ENCODE measurements at regions not wholly inside any gene's neighbourhood (a gene's known extent, or its start where the extent isn't known, plus 50 kb on each side); places are given as distances from the start of the nearest gene placed in this dataset.

DNA sequence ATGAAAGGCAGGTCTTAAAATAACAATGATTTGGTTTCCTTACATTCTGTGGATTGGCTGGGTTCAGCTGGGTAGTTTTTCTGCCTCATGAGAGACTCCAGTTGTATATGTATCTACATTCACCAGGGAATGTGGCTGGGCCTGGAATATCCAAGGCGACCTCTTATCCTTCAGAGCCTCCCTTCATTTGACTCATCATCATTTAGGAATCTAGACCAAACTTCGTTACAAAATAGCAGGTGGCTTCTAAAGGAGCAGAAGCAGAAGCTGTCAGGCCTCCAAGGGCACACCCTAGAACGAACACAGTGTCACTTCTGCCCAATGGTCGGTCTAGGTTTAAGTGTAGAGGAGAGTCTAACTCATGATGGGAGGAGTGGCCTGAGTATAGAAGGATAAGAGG is 204.2 kb downstream of the EN1 start:
- Histone ChIP-seq H3K4me3 (ENCODE audit: low read depth, low read length) (no peak overlapping the region), H3K36me3 (ENCODE audit: control insufficient read depth, insufficient read depth, low read length) (no peaks in the 10 kb centered on the region), H3K27me3 (ENCODE audit: control insufficient read depth, insufficient read depth, low read length) (peaks cover 3% of the 10 kb centered on the region)
- DNase-seq (ENCODE audit: low read depth) (no peak), FAIRE-seq (no peak)
- no peak for TF ChIP-seq CTCF (IDR thresholded peaks at IDR 0.05; ENCODE audit: insufficient read depth, low read length, severe bottlenecking)

GRCh38 chr2:118642501-118642900 is 204.9 kb downstream of the EN1 start:
- DNase-seq (ENCODE audit: low read depth) (no peak), FAIRE-seq (no peak)
- TF ChIP-seq CTCF (IDR thresholded peaks at IDR 0.05; ENCODE audit: insufficient read depth, low read length, severe bottlenecking), result no peak
- no peak overlapping the region for H3K4me3 ChIP-seq (ENCODE audit: low read depth, low read length)
- H3K27me3 ChIP-seq (ENCODE audit: control insufficient read depth, insufficient read depth, low read length), result peaks cover 3% of the 10 kb centered on the region
- H3K36me3 ChIP-seq (ENCODE audit: control insufficient read depth, insufficient read depth, low read length), result no peaks in the 10 kb centered on the region

- H3K36me3 ChIP-seq (ENCODE audit: control insufficient read depth, insufficient read depth, low read length), result no peaks in the 10 kb centered on the region
- peak; percentile 7 for FAIRE-seq
- no peak for DNase-seq (ENCODE audit: low read depth)
- no peak overlapping the region for H3K4me3 ChIP-seq (ENCODE audit: low read depth, low read length)
- peaks cover 3% of the 10 kb centered on the region for H3K27me3 ChIP-seq (ENCODE audit: control insufficient read depth, insufficient read depth, low read length)
- no peak for TF ChIP-seq CTCF (IDR thresholded peaks at IDR 0.05; ENCODE audit: insufficient read depth, low read length, severe bottlenecking)
These were observed 205.7 kb downstream of the EN1 start for GRCh38 chr2:118641711-118642110.

DNA sequence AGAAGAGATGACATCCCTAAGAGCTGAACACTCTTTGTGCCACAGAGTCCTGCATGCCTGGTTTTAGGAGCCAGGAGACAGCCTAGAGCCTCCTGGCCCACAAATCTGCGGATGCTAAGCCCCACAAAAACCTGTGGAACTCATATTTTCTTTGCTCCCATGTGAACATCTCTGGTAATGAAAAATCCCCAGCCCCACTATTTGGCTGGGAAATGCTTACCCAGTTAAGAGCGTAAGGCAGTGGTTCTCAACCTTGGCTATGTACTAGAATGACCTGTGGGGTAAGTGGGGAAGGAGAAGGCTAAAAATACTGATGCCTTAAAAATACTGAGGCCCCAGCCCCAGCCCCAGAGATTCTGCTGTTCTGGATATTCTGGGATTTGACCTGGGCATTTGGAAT is 208.1 kb downstream of the EN1 start:
- TF ChIP-seq CTCF (IDR thresholded peaks at IDR 0.05; ENCODE audit: insufficient read depth, low read length, severe bottlenecking), result no peak
- DNase-seq (ENCODE audit: low read depth) (no peak), FAIRE-seq (no peak)
- Histone ChIP-seq H3K4me3 (ENCODE audit: low read depth, low read length) (no peak overlapping the region), H3K27me3 (ENCODE audit: control insufficient read depth, insufficient read depth, low read length) (peaks cover 3% of the 10 kb centered on the region), H3K36me3 (ENCODE audit: control insufficient read depth, insufficient read depth, low read length) (no peaks in the 10 kb centered on the region)

DNA sequence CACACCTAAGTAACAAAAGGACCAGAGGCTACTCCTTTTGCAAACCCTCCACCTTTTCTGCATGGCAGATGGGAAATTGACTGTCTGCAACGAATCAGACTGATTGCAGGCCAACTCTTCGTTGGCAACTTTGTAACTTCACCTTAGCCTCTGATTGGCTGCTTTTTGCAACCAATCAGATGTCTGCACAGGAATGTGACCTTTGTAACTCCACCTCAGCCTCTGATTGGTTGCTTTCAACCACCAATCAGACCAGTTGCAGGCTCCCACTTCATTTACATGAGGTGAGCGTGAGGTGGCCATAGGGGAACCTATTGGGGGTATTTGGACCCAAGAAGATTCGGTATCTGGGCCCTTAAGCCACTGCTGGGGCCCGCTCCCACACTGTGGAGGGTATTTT is 209.0 kb downstream of the EN1 start:
- Histone ChIP-seq H3K4me3 (ENCODE audit: low read depth, low read length) (no peak overlapping the region), H3K36me3 (ENCODE audit: control insufficient read depth, insufficient read depth, low read length) (no peaks in the 10 kb centered on the region), H3K27me3 (ENCODE audit: control insufficient read depth, insufficient read depth, low read length) (no peaks in the 10 kb centered on the region)
- FAIRE-seq, result no peak
- no peak for DNase-seq (ENCODE audit: low read depth)
- no peak for TF ChIP-seq CTCF (IDR thresholded peaks at IDR 0.05; ENCODE audit: insufficient read depth, low read length, severe bottlenecking)

GRCh38 chr2:118635891-118636290 is 211.6 kb downstream of the EN1 start:
- FAIRE-seq, result no peak
- no peaks in the 10 kb centered on the region for H3K27me3 ChIP-seq (ENCODE audit: control insufficient read depth, insufficient read depth, low read length)
- no peak overlapping the region for H3K4me3 ChIP-seq (ENCODE audit: low read depth, low read length)
- H3K36me3 ChIP-seq (ENCODE audit: control insufficient read depth, insufficient read depth, low read length), result no peaks in the 10 kb centered on the region
- DNase-seq (ENCODE audit: low read depth), result no peak
- TF ChIP-seq CTCF (IDR thresholded peaks at IDR 0.05; ENCODE audit: insufficient read depth, low read length, severe bottlenecking), result no peak

All from bronchial epithelial cell (primary cell).